Colonic mucosa (tissue), 4 donors: ENCODE measurements at regions not wholly inside any gene's neighbourhood (a gene's known extent, or its start where the extent isn't known, plus 50 kb on each side); places are given as distances from the start of the nearest gene placed in this dataset.

Experiments used
- DNase-seq: peaks from one replicate; pipeline ENCODE4 v3.0.0-alpha.2; 2020
- H3K27ac ChIP-seq: fragments of 200-600 bp; one replicate; pipeline ENCODE4 v1.8.0; 2021
- H3K27me3 ChIP-seq: fragments of 200-600 bp; one replicate; pipeline ENCODE4 v1.8.0; 2021
- H3K36me3 ChIP-seq: fragments of 200-600 bp; one replicate; pipeline ENCODE4 v1.8.0; 2021
- H3K4me1 ChIP-seq: fragments of 200-600 bp; one replicate; pipeline ENCODE4 v1.8.0; 2021; ENCODE audit warnings: mild to moderate bottlenecking
- H3K4me3 ChIP-seq: fragments of 200-600 bp; one replicate; pipeline ENCODE4 v1.8.0; 2021
- H3K9ac ChIP-seq, 2 donors: one replicate each; pipeline ENCODE4 v1.7.0; 2013; ENCODE audit warnings: control low read depth in 2 of 2, low read depth in 2 of 2, low read length in 2 of 2
- H3K9me3 ChIP-seq: fragments of 200-600 bp; one replicate; pipeline ENCODE4 v1.8.0; 2021
- CTCF ChIP-seq: fragments of 200-600 bp; IDR thresholded peaks from one replicate; pipeline ENCODE4 v1.8.0; 2022; ENCODE audit warnings: antibody characterized with exemption, mild to moderate bottlenecking
- intact Hi-C: fragments of 100-400 bp; cut with DNase I; formaldehyde crosslinking; loops from one replicate; pipeline ENCODE4 v1.14.1; 2022
- donor health status: healthy.
- donor health status: DM: no; HTN: no; CAD: no.
- donor health status: DM: no; HTN: no; CAD: no.

GRCh38 chr2:180225118-180225517 is 218.0 kb upstream of the CWC22 start:
- H3K9ac ChIP-seq = no peak overlapping the region
- intact Hi-C loops = no loop called here
- no peaks in the 10 kb centered on the region for H3K36me3 ChIP-seq
- no peaks in the 10 kb centered on the region for H3K9me3 ChIP-seq
- no peaks in the 10 kb centered on the region for H3K4me1 ChIP-seq
- no peaks in the 10 kb centered on the region for H3K27me3 ChIP-seq
- H3K27ac ChIP-seq = no peak overlapping the region
- no peak for TF ChIP-seq CTCF
- H3K4me3 ChIP-seq = no peak overlapping the region
- DNase-seq = no peak

GRCh38 chr2:180222644-180223043 is 215.5 kb upstream of the CWC22 start:
- no peak overlapping the region for H3K4me3 ChIP-seq
- no peak overlapping the region for H3K9ac ChIP-seq
- no peak for TF ChIP-seq CTCF
- no peaks in the 10 kb centered on the region for H3K4me1 ChIP-seq
- no peaks in the 10 kb centered on the region for H3K27me3 ChIP-seq
- no peaks in the 10 kb centered on the region for H3K9me3 ChIP-seq
- no peaks in the 10 kb centered on the region for H3K36me3 ChIP-seq
- H3K27ac ChIP-seq = no peak overlapping the region
- peak; percentile 20 for DNase-seq
- intact Hi-C loops = no loop called here

- intact Hi-C loops = no loop called here
- H3K36me3 ChIP-seq = no peaks in the 10 kb centered on the region
- no peak overlapping the region for H3K9ac ChIP-seq
- no peaks in the 10 kb centered on the region for H3K9me3 ChIP-seq
- no peaks in the 10 kb centered on the region for H3K27me3 ChIP-seq
- TF ChIP-seq CTCF = no peak
- DNase-seq = no peak
- H3K27ac ChIP-seq = no peak overlapping the region
- H3K4me3 ChIP-seq = no peak overlapping the region
- no peaks in the 10 kb centered on the region for H3K4me1 ChIP-seq
These were observed 212.4 kb upstream of the CWC22 start for GRCh38 chr2:180219491-180219890.

- no peak for DNase-seq
- no peaks in the 10 kb centered on the region for H3K36me3 ChIP-seq
- intact Hi-C loops = no loop called here
- no peaks in the 10 kb centered on the region for H3K27me3 ChIP-seq
- no peaks in the 10 kb centered on the region for H3K9me3 ChIP-seq
- no peak overlapping the region for H3K27ac ChIP-seq
- H3K4me3 ChIP-seq = no peak overlapping the region
- H3K9ac ChIP-seq = no peak overlapping the region
- H3K4me1 ChIP-seq = no peaks in the 10 kb centered on the region
- TF ChIP-seq CTCF = no peak
These were observed 201.7 kb upstream of the CWC22 start for GRCh38 chr2:180208841-180209240.

GRCh38 chr2:180205621-180206235 is 198.6 kb upstream of the CWC22 start:
- Histone ChIP-seq H3K27me3 (no peaks in the 10 kb centered on the region), H3K9ac (no peak overlapping the region), H3K4me3 (no peak overlapping the region), H3K9me3 (no peaks in the 10 kb centered on the region), H3K4me1 (no peaks in the 10 kb centered on the region), H3K36me3 (no peaks in the 10 kb centered on the region), H3K27ac (no peak overlapping the region)
- TF ChIP-seq CTCF = no peak
- DNase-seq = no peak
- intact Hi-C loops = no loop called here
